Activated T-helper 9 cell treated with anti-CD3 and anti-CD28 coated beads, Interleukin-2, amount 50 U/mL, for 16 hours (primary cell): ENCODE measurements at regions not wholly inside any gene's neighbourhood (a gene's known extent, or its start where the extent isn't known, plus 50 kb on each side); places are given as distances from the start of the nearest gene placed in this dataset.

ENCODE experiments used
- DNase-seq: peaks from one replicate; pipeline ENCODE4 v3.0.0-alpha.2; 2020; ENCODE audit warnings: low read depth

DNA sequence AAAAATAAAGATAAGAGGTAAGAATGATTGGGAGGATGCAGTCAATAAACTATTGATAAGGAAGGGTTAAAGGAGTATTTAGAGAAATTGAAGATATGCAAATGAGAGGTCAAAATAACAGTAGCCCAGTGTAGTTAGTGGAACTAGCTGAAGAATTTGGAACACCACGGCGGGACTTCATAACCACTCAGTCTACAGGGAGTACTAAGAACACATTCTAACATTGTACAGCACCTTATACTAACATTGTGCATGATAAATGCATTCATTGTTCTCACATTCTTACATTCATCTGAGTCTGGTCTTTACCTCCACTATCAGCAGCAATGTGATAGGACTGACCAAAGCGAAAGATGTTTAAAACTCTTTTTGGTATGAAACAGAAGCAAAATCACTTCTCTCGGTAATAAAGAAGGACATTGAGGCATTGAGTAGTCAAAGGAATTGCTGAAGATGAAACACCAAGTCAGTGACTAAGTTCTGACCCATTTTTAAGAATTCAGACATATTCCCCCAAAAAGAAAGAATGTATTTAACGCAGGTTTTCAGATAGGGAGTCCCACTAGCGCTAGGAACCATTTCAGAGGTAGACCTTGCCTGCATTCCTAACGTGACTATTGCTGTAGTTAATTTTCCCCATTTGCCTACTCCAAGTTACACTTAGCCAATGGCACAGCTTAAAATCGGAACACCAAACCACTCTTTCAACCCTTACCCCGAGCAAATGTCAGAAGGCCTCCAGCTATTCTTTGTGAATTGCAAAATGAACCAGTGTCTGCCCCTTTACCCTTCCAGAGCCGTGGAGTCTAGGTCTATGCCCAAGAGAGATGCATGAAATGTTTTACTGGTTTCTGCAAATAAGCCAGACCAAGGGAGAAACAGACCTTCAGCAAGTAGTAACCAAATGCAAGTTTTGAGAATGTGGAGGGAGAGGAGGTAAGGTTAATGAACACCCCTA lies 108.8 kb upstream of the IRF2BP2 start:
- no peak for DNase-seq

DNA sequence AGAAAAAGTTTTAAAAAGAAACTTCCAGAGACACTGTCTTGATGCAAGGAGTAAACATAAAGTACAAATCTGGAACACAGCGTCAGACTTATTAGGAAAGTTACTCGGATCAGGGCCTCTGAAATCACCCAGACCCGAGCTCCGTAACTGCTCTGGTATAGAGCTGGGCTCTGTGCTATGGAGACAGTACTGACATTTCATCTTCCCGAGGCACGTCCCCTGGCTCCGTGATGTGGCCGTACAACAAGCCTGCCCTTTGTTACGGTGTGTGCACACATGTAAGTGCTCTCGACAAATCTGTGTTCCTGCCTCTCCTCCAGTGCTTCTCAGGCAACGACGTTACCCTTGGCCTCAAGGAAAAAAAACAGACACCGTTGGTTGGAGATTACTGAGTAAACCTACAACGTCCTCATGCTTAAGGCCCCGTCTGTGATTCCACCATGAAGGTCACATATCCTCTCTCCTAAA lies 107.0 kb upstream of the IRF2BP2 start:
- DNase-seq = no peak

DNA sequence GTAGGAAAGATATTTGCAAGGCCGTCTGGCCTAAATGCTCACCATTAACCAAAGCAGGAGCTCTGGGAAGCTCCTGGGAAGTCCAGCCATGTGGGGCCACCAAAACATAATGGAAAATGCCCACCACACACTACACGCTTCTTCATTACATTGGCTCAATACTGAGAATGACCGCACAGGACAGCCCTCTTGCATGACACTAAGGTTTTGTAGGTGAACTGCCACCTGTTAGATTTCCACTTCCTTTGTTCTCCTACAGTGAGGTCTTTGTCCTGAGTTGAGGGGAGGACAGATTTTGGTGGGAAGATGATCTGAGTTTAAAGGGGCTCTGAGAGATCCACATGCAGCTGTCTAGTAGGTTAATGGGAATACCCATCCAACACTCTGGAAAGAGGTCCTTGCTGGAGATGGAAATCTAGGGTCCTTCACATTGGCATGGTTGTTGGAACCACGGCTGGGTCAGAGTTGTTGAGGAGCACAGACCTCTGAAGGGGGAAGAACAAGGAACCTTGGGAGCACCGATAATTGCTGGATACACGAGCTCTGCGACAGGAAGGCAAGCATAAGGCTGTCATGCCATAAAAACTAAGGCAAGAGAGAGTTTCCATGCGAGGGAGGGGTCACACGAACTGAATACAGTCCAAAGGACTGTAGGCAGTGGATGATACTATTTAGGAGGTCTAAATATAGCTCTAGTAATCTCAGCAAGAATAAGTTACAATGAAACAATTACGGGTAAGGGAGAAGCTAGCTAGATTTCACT lies 105.5 kb upstream of the IRF2BP2 start:
- DNase-seq = no peak

DNA sequence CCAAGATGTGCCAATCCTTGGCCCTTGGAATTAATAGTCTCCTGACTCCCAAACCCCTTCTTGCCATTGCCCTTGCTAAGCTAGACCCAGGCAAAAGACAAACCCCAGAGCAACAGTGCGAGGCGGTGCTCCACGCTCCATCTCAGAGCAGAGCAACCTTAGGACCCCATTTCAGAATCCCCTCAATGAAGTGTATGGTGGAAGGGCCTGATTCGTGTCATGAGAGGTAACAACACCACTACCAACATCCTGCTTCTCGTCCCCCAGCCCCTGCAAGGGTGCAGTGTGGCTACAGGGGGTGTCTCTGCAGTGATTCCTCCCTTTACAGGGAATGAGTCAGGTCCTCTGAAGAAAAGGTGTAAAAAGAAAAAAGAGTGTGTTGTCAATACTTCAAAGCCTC lies 103.9 kb upstream of the IRF2BP2 start:
- no peak for DNase-seq

DNA sequence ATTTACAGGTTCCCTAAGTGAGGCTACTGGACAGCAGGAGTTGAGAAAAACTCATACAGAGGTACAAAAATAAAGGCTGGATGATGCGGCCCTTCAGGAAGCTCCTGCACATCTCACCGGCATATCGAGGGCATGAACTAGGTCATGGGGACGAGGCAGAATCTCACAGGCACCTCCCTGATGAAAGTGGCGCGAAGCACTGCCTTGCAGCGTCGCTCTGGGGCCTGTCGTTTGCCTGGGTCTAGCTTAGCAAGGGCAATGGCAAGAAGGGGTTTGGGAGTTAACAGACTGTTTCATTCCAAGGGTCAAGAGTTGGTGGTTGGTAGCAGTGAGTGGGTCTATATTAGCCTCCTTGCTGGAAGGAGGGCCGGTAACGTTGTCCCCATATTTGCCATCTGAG lies 103.5 kb upstream of the IRF2BP2 start:
- no peak for DNase-seq

DNA sequence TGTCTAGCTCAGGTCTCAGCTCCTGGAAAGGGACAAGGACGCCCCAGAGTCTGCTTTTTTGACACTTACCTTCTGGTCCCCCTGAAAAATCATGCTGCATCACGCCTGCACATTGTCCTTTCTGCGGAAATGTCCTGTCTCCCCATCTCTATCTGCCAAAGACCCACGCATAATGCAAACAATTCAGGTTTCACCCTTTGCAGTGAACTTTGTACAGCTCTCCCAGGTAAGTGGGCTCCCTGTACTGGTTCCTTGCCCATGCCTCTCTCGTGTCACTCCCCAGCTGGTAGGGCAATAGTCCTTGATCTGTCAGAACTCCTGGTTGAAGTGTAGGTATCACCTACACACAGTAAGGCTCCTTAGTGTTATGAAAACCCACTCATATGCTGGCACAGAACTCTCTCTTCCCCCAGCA lies 102.9 kb upstream of the IRF2BP2 start:
- DNase-seq = no peak

DNA sequence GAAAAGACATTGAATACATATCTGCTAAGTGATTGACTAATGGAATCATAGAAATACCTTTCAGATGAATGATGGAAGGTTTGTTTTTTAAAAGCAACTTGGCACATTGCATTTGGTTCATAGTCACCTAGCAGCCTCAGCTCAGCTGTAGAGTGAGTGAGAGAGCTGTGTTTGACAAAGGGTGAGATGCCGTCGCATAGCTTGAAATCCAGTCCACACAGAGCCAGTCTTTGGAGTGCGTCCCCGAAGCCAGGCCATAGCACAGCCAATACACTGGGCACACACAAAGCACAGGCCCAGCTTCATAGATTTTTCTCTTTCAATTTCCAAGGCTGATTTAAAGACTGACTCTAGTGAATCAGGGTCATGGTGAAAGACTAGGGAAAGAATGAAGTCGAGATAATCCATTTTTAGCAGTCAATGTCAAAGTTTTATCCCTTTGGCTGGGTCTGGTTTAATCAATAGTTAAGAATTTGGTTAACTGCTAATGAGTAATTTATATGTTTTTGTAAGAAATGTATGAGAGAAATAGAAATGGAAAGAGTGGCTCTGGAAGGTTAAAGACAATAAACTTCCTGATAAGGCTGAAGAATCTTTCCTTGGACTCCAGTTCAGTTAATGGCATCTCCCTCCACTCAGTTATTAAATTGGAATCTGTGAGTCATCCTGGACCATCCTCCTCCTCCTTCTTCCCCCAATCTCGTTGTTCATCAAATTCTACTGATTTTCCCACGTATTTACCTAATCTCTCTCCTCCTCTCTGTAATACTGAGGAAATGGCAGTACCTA lies 101.2 kb upstream of the IRF2BP2 start:
- no peak for DNase-seq

DNA sequence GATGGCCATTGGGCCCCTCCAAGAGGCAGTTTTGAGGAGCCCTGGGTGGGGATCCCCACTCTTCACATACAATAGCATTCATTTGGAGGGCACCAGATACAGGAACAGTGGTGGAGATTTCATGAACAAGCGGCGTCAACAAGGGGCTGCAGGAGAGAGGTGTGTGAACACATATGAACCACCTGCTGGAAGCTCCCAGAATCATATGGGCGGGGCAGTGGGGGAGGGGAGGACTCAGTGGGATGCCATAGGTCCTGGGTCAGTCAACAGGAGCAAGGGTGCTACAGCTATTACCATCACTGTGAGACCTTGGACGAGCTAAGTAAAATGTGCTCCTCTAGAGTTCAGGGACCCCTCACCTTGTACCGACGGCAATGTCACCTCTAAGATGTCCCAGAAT lies 100.4 kb upstream of the IRF2BP2 start:
- DNase-seq = no peak

DNA sequence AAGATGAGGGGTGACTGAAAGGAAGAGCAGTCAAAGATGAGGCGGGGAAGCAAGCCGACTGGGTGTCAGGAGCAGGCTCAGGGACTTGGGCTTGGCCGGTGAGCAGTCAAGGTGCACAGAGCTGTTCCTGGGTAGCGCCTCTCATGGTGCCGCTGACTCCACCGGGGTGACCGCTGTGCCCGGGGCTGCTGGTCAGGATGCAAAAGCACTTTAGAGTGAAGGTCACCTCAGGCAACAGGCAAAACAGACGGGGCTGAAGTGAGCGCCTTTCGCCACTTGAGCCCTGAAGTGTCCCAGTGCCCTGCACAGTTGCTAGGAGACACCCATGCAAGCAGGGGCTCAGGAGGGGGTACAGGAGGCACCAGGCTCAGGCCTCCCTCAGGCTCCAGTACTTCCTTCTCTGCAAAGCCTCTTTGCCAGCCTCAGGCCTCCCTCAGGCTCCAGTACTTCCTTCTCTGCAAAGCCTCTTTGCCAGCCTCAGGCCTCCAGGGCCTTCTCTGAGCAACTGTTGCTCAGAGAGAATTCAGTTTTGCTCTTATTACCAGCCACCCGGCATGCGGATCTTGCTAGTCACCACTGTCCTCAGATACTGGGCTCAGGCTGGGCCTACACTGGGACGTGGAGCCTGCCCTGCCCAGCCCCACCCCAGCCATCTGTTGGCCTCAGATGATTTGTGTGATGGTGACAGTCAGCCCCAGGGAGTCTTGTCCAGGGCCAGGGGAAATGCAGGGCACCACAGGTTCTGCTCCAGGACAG lies 99.7 kb upstream of the IRF2BP2 start:
- DNase-seq = no peak

DNA sequence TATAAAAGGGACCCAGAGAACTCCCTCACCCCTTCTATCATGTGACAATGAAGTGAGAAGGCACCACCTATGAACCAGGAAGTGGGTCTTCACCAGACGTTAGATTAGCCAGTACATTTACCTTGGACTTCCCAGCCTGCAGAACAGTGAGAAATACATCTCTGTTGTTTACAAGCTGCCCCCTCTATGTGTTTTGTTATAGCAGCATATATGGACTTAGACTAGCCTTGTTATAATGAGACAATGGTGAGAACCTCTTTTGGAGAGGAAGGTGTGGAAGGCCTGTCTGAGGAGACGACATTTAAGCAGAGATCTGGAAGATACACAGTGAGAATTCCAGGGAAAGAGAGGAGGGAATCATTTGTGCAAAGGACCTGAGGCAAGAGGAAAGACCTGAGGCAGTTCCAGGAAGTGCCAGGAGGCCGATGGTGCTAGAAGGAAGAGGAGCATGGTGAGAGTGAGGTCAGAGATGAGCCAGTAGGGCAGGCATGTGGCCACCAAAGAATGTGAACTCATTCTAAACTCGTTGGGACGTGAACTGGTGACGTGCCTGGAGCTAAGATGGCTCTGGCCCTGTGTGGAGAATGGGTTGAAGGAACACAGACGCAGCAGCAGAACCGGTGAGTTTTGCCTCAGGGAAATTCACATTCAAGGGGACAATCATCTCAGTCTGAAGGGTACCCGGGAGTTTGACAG lies 98.9 kb upstream of the IRF2BP2 start:
- DNase-seq = no peak

DNA sequence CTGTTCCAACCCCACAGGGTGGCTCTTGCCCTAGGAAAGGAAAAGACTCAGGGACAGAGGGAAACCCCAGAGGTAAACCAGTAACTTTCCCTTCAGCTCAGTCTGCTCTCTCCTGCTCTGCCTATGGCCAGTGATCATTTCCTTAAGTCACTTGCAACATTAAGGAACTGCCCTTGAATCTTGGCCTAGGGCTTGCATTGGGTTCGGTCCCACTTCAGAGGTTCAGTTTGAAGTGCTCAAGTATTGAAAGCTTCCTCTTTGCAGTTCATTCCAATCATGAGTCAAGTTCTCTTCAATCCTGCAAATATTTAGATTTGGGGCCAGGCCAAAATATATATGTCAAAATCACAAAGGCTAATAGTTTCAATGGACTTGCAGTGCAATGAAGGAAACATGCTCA lies 97.7 kb upstream of the IRF2BP2 start:
- no peak for DNase-seq

DNA sequence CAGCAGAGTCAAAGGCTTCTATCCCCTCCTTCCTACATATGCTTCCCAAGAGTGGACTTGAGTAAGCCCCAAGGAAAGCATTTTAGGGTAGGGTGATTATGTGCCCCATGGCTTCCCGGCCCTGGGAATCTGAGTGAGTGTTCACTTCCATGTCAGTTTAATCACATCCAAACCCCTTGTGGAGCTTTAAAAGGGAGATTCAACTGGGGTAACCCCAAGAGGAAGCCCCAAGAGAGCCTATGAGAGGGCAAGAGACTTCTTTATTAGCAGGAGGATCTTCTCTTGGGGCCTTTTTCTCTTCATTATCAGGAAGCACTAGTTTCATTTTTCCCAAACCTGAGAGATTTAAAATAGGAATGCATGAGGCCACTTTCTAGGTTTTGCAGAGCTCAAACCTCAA lies 97.0 kb upstream of the IRF2BP2 start:
- no peak for DNase-seq

DNA sequence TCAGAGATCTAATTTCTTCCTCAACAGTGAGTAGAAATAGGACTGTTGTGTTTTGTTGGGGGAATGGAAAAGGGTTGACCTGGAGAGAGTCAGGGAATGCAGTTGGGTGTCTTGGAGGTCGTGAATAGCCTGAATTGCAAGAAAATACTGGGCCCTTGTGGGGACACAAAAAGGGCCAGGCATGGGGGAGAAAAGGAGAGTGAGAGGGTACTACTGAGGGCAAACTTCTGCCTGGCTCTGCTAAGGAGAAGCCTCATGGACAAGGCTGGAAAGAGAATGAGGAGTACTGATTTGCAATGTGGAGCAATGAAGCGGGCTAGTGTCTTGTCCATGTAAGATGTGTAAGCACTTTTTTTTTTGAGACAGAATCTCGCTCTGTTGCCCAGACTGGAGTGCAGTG lies 96.2 kb upstream of the IRF2BP2 start:
- no peak for DNase-seq

DNA sequence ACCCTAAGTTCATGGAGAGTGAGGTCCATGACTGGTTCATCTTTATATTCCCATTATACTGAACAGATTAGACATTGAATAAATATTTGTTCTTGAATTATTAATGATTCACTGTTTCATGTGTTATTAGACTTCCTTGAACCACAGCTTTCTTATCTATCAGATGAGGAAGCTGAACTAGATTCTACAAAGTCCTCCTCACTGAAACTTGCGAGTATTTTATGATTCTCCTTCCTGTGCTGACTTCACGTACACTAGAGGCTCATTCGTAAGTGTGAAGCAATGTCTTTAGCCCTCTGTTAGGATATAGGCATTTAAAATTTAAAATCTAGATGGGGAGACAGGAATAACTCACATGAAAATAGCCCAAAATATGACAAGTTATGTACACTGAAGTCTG lies 95.6 kb upstream of the IRF2BP2 start:
- DNase-seq = no peak

DNA sequence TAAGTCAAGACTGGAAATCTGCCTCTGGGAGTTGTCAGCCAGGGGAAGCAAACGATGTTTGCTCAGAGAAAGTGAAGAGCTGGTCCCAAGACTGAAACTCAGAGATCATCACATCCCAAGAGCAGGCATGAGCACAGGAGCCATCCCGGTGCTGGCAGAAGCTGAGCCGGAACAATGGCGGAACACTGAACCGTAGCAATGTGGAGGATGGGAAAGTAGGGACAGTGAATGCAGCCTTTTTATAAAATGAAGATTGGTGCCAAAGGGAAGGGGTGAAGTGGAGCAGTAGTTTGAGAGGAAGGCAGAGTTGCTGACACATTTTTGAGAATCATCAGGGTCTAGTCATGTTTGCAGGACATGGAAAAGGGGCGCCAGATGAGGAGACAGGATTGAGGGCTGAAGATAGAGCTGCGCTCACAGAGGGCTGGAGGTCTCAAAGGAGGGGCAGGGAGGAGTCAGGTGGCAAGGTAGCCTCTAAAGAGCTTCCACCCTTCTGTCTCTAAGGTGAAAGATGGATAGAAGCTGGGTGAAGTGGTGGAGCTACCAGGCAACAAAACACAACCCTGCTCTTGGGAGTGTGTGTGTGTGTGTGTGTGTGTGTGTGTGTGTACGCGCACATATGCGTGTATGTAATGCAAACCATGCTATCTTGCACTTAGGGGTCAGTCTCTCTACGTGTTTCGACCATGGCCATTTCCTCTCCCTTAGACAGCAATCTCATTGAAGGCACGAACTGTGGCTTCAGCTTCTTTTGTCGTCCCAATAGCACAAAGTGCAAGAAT lies 94.3 kb upstream of the IRF2BP2 start:
- no peak for DNase-seq

DNA sequence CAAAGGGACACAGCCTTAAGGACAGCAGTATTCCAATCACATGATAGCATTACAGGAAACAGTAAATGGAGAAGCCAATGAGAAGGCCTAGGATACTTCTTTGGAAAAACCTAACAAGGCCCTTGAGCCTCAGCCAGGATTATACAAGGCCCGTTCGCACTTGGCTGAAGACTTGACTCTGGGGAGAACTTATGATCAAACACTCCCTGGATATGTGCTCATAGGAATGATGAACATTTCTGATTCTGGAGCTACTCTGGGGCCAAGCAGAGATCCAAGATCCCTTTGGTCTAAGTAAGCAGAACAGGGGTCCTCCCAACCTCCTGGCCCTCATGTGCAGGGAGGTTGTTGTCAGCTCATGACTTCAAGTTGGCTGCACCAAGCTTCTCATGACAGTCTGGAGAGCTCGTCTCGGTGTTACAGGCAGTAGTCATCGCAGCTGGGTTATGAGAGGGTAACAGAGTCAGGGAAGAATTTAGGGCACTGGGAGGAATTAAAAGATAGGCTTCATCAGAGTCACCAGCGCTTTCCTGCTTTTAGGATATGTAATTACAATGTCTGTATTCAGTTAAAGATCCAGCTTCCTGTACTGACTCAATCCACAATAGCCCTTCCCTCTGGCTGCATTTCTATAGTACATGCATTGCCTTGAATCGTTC lies 92.5 kb upstream of the IRF2BP2 start:
- DNase-seq = no peak

DNA sequence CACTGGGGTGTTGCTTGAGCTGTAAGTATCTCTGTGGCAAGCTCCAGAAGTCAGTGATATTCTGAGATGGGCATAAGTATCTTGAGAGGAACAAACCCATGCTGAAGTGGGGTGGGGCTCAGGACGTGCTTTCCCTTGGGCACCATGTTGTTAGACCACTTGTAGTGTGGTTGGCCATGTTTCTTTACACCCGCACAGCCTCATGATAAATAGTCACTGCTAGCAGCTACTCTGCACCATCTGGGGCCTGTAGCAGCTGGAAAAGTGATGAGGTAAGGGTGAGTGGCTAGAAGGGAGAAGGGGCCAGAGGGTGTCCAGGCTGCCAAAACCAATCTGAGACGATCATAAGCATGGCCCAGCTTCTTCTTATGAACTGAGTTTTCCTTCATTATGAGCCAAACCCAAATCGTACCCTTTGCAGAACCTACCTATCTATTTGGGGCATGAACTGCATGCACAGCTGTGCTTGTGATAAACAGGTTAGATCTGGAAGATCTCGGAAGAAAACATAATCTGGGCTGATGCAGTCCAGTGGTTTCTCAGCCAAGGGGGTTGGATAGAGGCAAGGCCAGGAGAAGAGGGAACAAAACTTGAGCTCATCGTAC lies 91.9 kb upstream of the IRF2BP2 start:
- no peak for DNase-seq

DNA sequence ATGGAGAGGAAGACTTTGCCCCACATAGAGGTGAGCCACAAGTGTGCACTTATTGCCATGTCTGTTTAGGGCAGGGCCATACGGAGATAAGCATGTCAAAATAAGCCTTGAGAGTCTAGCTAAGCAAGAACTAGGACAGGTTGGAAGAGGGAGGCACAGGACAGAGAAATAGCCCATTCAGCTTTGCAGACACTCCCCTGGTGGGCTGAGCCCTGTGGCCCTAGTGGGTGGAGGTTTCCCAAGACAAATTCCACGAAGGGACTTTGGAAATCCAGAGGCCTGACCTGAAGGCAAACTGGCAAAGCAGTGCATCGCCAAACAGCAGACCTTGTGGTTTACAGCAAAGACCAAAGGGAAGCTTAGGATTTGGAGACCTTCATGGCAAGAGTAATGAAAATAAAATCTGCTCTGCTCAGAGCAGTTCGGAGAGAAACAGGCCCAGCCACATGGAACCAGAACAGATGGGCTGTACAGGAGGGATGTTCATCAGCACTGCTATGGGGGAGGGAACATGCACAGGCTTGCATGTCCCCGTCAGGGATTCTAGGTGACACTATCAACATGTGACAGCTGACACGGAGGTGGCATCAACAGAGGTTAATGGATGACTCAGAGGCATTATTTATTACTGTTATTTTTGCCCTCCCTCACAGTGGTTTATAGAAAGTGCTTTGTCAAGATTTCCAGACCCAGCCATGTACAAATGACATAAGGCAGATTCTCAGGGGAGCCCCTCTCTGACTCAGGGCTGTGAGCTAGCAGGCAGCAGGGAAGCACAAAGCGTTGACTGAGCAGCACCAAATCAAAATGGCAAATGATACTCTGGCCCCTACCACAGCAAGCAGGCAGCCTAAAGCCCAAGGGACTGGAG lies 90.1 kb upstream of the IRF2BP2 start:
- DNase-seq = no peak
